WTC11 (cell line): ENCODE measurements at regions not wholly inside any gene's neighbourhood (a gene's known extent, or its start where the extent isn't known, plus 50 kb on each side); places are given as distances from the start of the nearest gene placed in this dataset.

Source experiments
- ATAC-seq: fragments of 200-7000 bp; cut with Tn5 transposase; 2 replicates; pipeline ENCODE4 v1.10.0; 2021; ENCODE audit warnings: mild to moderate bottlenecking, moderate library complexity
- CTCF ChIA-PET: fragments of 300-600 bp; sonication (Branson Sonifier 250); formaldehyde crosslinking; loops from one replicate; lab custom pipeline; 2021; ENCODE audit warnings: antibody characterized with exemption; lab: Charles Lee
- POLR2A ChIA-PET: fragments of 350-600 bp; sonication (Branson Sonifier 250); formaldehyde crosslinking; loops from one replicate; lab custom pipeline; 2021; ENCODE audit warnings: antibody characterized with exemption; lab: Charles Lee
- DNase-seq: peaks from one replicate; pipeline ENCODE4 v3.0.0; 2021; ENCODE audit warnings: low spot score
- H3K27ac Mint-ChIP-seq: 2 replicates; pipeline ENCODE4 v1.8.0; 2021; ENCODE audit warnings: mixed read lengths
- H3K27me3 Mint-ChIP-seq: 2 replicates; pipeline ENCODE4 v1.8.0; 2021; ENCODE audit warnings: low read depth, mild to moderate bottlenecking, moderate library complexity, mixed read lengths
- H3K36me3 Mint-ChIP-seq: 2 replicates; pipeline ENCODE4 v1.8.0; 2021; ENCODE audit warnings: mixed read lengths
- H3K4me1 Mint-ChIP-seq: 2 replicates; pipeline ENCODE4 v1.8.0; 2022; ENCODE audit warnings: mixed read lengths
- H3K4me3 Mint-ChIP-seq: 2 replicates; pipeline ENCODE4 v1.8.0; 2021; ENCODE audit warnings: mild to moderate bottlenecking, moderate library complexity, mixed read lengths
- H3K9me3 Mint-ChIP-seq: 2 replicates; pipeline ENCODE4 v1.8.0; 2021; ENCODE audit warnings: mixed read lengths
- AFF4 ChIP-seq: sonication (generic); formaldehyde crosslinking; IDR thresholded peaks from 2 replicates; pipeline ENCODE4 v1.8.1; 2023; ENCODE audit warnings: mild to moderate bottlenecking, missing genetic modification reagents, borderline replicate concordance
- AR ChIP-seq: fragments of 250-450 bp; sonication (Bioruptor Pico); IDR thresholded peaks from 2 replicates; pipeline ENCODE4 v1.9.0; 2021; ENCODE audit warnings: mild to moderate bottlenecking
- ATF1 ChIP-seq: sonication (generic); formaldehyde crosslinking; IDR thresholded peaks from 2 replicates; pipeline ENCODE4 v1.8.1; 2023; ENCODE audit warnings: mild to moderate bottlenecking, moderate library complexity, missing genetic modification reagents
- ATF3 ChIP-seq: sonication (generic); formaldehyde crosslinking; conservative IDR thresholded peaks from 2 replicates; pipeline ENCODE4 v1.8.1; 2022; ENCODE audit warnings: mild to moderate bottlenecking, missing genetic modification reagents
- CREM ChIP-seq: sonication (generic); formaldehyde crosslinking; IDR thresholded peaks from 2 replicates; pipeline ENCODE4 v1.8.1; 2022; ENCODE audit warnings: mild to moderate bottlenecking, missing genetic modification reagents, moderate library complexity
- FOXJ3 ChIP-seq: sonication (generic); formaldehyde crosslinking; IDR thresholded peaks from 2 replicates; pipeline ENCODE4 v1.9.0; 2021; ENCODE audit warnings: missing genetic modification reagents, mild to moderate bottlenecking, borderline replicate concordance
- FOXP1 ChIP-seq: sonication (generic); formaldehyde crosslinking; IDR thresholded peaks from 2 replicates; pipeline ENCODE4 v1.8.0; 2022; ENCODE audit warnings: missing genetic modification reagents, mild to moderate bottlenecking, moderate library complexity, borderline replicate concordance
- GRHL2 ChIP-seq: fragments of 250-450 bp; sonication (Bioruptor Pico); IDR thresholded peaks from 2 replicates; pipeline ENCODE4 v1.8.0; 2022; ENCODE audit warnings: mild to moderate bottlenecking, moderate library complexity; ENCODE audit not compliant: insufficient replicate concordance, severe bottlenecking
- KAT7 ChIP-seq: sonication (generic); formaldehyde crosslinking; IDR thresholded peaks from 2 replicates; pipeline ENCODE4 v1.8.1; 2023; ENCODE audit warnings: missing genetic modification reagents, mild to moderate bottlenecking, borderline replicate concordance
- MYBL2 ChIP-seq: sonication (generic); formaldehyde crosslinking; IDR thresholded peaks from 2 replicates; pipeline ENCODE4 v1.8.1; 2023; ENCODE audit warnings: mild to moderate bottlenecking, moderate library complexity, missing genetic modification reagents
- NFE2L1 ChIP-seq: sonication (generic); formaldehyde crosslinking; IDR thresholded peaks from 2 replicates; pipeline ENCODE4 v1.8.1; 2023; ENCODE audit warnings: missing genetic modification reagents
- NR3C1 ChIP-seq: sonication (generic); formaldehyde crosslinking; conservative IDR thresholded peaks from 2 replicates; pipeline ENCODE4 v1.8.1; 2023; ENCODE audit warnings: low read depth, mild to moderate bottlenecking, missing genetic modification reagents
- PRDM15 ChIP-seq: sonication (generic); formaldehyde crosslinking; IDR thresholded peaks from 2 replicates; pipeline ENCODE4 v1.8.0; 2022; ENCODE audit warnings: missing genetic modification reagents
- PRRX2 ChIP-seq: fragments of 250-450 bp; sonication (Bioruptor Pico); IDR thresholded peaks from 2 replicates; pipeline ENCODE4 v1.8.0; 2021; ENCODE audit warnings: mild to moderate bottlenecking
- RORB ChIP-seq: fragments of 250-450 bp; sonication (Bioruptor Pico); IDR thresholded peaks from 2 replicates; pipeline ENCODE4 v1.9.0; 2021; ENCODE audit warnings: mild to moderate bottlenecking
- SMAD3 ChIP-seq: sonication (generic); formaldehyde crosslinking; IDR thresholded peaks from 2 replicates; pipeline ENCODE4 v1.8.0; 2022; ENCODE audit warnings: missing genetic modification reagents, mild to moderate bottlenecking, borderline replicate concordance
- TEAD1 ChIP-seq: sonication (generic); formaldehyde crosslinking; IDR thresholded peaks from 2 replicates; pipeline ENCODE4 v1.8.0; 2022; ENCODE audit warnings: mild to moderate bottlenecking, missing genetic modification reagents
- ZNF138 ChIP-seq: sonication (generic); formaldehyde crosslinking; conservative IDR thresholded peaks from 2 replicates; pipeline ENCODE4 v1.8.1; 2022; ENCODE audit warnings: mild to moderate bottlenecking, moderate library complexity, missing genetic modification reagents
- ZNF263 ChIP-seq: sonication (generic); formaldehyde crosslinking; IDR thresholded peaks from 2 replicates; pipeline ENCODE4 v1.8.1; 2022; ENCODE audit warnings: low read depth, mild to moderate bottlenecking, moderate library complexity, missing genetic modification reagents
- ZNF317 ChIP-seq: sonication (generic); formaldehyde crosslinking; IDR thresholded peaks from 2 replicates; pipeline ENCODE4 v1.8.1; 2023; ENCODE audit warnings: low read depth, mild to moderate bottlenecking, moderate library complexity, missing genetic modification reagents, borderline replicate concordance
- ZNF396 ChIP-seq: fragments of 250-450 bp; sonication (Bioruptor Pico); IDR thresholded peaks from 2 replicates; pipeline ENCODE4 v1.8.0; 2021; ENCODE audit warnings: mild to moderate bottlenecking, moderate library complexity, borderline replicate concordance
- ZNF416 ChIP-seq: fragments of 250-450 bp; sonication (Bioruptor Pico); IDR thresholded peaks from 2 replicates; pipeline ENCODE4 v1.9.0; 2021; ENCODE audit warnings: mild to moderate bottlenecking, inconsistent platforms
- ZNF671 ChIP-seq: fragments of 250-450 bp; sonication (Bioruptor Pico); IDR thresholded peaks from 2 replicates; pipeline ENCODE4 v1.8.0; 2021; ENCODE audit warnings: mild to moderate bottlenecking

GRCh38 chr1:4531842-4532241, 122.6 kb upstream of the AJAP1 start:
- no peak overlapping the region for H3K27ac Mint-ChIP-seq
- ChIA-PET POLR2A (no interaction called here), CTCF (no interaction called here)
- peaks cover 5% of the 10 kb centered on the region for H3K27me3 Mint-ChIP-seq
- H3K4me1 Mint-ChIP-seq: no peaks in the 10 kb centered on the region
- H3K9me3 Mint-ChIP-seq: peaks cover 69% of the 10 kb centered on the region
- peaks cover 63% of the 10 kb centered on the region for H3K36me3 Mint-ChIP-seq
- H3K4me3 Mint-ChIP-seq: no peak overlapping the region
- no peak for TF ChIP-seq NR3C1
- no peak for TF ChIP-seq ZNF138
- TF ChIP-seq ZNF671: no peak
- TF ChIP-seq FOXP1 (CRISPR knock-in tag): no peak
- no peak for TF ChIP-seq KAT7 (CRISPR knock-in tag)
- no peak for TF ChIP-seq ZNF263 (CRISPR knock-in tag)
- no peak for ATAC-seq
- DNase-seq: no peak

GRCh38 chr1:4532656-4533055, 121.8 kb upstream of the AJAP1 start:
- Mint-ChIP-seq H3K4me1 (no peaks in the 10 kb centered on the region), H3K9me3 (peaks cover 68% of the 10 kb centered on the region), H3K4me3 (no peak overlapping the region), H3K27ac (no peak overlapping the region), H3K36me3 (peaks cover 57% of the 10 kb centered on the region), H3K27me3 (peaks cover 5% of the 10 kb centered on the region)
- DNase-seq (no peak), ATAC-seq (no peak)
- TF ChIP-seq ZNF263 (CRISPR knock-in tag): no peak
- TF ChIP-seq SMAD3 (CRISPR knock-in tag): no peak
- no peak for TF ChIP-seq TEAD1 (CRISPR knock-in tag)
- TF ChIP-seq ZNF396: no peak
- TF ChIP-seq ZNF317 (CRISPR knock-in tag): no peak
- TF ChIP-seq PRDM15 (CRISPR knock-in tag): no peak
- no peak for TF ChIP-seq GRHL2
- TF ChIP-seq ZNF138: no peak
- TF ChIP-seq ATF1 (CRISPR knock-in tag): no peak
- no peak for TF ChIP-seq KAT7 (CRISPR knock-in tag)
- TF ChIP-seq CREM: no peak
- no peak for TF ChIP-seq AFF4 (CRISPR knock-in tag)
- no peak for TF ChIP-seq ATF3 (CRISPR knock-in tag)
- POLR2A ChIA-PET: no interaction called here
- CTCF ChIA-PET: no interaction called here

GRCh38 chr1:4546911-4547310, 107.5 kb upstream of the AJAP1 start:
- H3K9me3 Mint-ChIP-seq: peaks cover 84% of the 10 kb centered on the region
- peaks cover 5% of the 10 kb centered on the region for H3K27me3 Mint-ChIP-seq
- no peaks in the 10 kb centered on the region for H3K4me1 Mint-ChIP-seq
- no peak overlapping the region for H3K27ac Mint-ChIP-seq
- peaks cover 78% of the 10 kb centered on the region for H3K36me3 Mint-ChIP-seq
- ChIA-PET POLR2A (no interaction called here), CTCF (no interaction called here)
- DNase-seq (no peak), ATAC-seq (no peak)
- no peak overlapping the region for H3K4me3 Mint-ChIP-seq
- TF ChIP-seq FOXJ3 (CRISPR knock-in tag) (no peak), RORB (CRISPR knock-in tag) (no peak), PRRX2 (CRISPR knock-in tag) (no peak), MYBL2 (CRISPR knock-in tag) (no peak), NFE2L1 (CRISPR knock-in tag) (no peak), AR (CRISPR knock-in tag) (no peak), GRHL2 (no peak), ZNF396 (no peak), ATF1 (CRISPR knock-in tag) (no peak), ZNF416 (no peak)
